ENCODE measurements at regions not wholly inside any gene's neighbourhood (a gene's known extent, or its start where the extent isn't known, plus 50 kb on each side); places are given as distances from the start of the nearest gene placed in this dataset.

GRCh38 chr5:4188704-4189103 is 593.1 kb downstream of the IRX1 start:
- no peak for DNase-seq (ENCODE audit: low read depth in 2 of 2)

- no peak for DNase-seq (ENCODE audit: low read depth in 2 of 2)
Observed at GRCh38 chr5:4189317-4189716, 593.7 kb downstream of the IRX1 start.

- no peak for DNase-seq (ENCODE audit: low read depth in 2 of 2)
Observed at GRCh38 chr5:4191041-4191440, 595.4 kb downstream of the IRX1 start.

GRCh38 chr5:4191703-4192102 is 596.1 kb downstream of the IRX1 start:
- DNase-seq (ENCODE audit: low read depth in 2 of 2) = no peak

- DNase-seq (ENCODE audit: low read depth in 2 of 2) = no peak
Observed at GRCh38 chr5:4192111-4192510, 596.5 kb downstream of the IRX1 start.

GRCh38 chr5:4196744-4197143 is 601.1 kb downstream of the IRX1 start:
- no peak for DNase-seq (ENCODE audit: low read depth in 2 of 2)

- no peak for DNase-seq (ENCODE audit: low read depth in 2 of 2)
Observed at GRCh38 chr5:4197151-4197550, 601.5 kb downstream of the IRX1 start.

- DNase-seq (ENCODE audit: low read depth in 2 of 2) = no peak
Observed at GRCh38 chr5:4198461-4198860, 602.8 kb downstream of the IRX1 start.

GRCh38 chr5:4199049-4199841 is 603.6 kb downstream of the IRX1 start:
- DNase-seq (ENCODE audit: low read depth in 2 of 2) = no peak

GRCh38 chr5:4203146-4203545 is 607.5 kb downstream of the IRX1 start:
- no peak for DNase-seq (ENCODE audit: low read depth in 2 of 2)

- no peak for DNase-seq (ENCODE audit: low read depth in 2 of 2)
Observed at GRCh38 chr5:4204276-4205141, 608.9 kb downstream of the IRX1 start.

- no peak for DNase-seq (ENCODE audit: low read depth in 2 of 2)
Observed at GRCh38 chr5:4205398-4205797, 609.8 kb downstream of the IRX1 start.

- no peak for DNase-seq (ENCODE audit: low read depth in 2 of 2)
Observed at GRCh38 chr5:4206127-4206526, 610.5 kb downstream of the IRX1 start.

GRCh38 chr5:4207486-4207885 is 611.9 kb downstream of the IRX1 start:
- no peak for DNase-seq (ENCODE audit: low read depth in 2 of 2)

GRCh38 chr5:4208537-4208936 is 612.9 kb downstream of the IRX1 start:
- DNase-seq (ENCODE audit: low read depth in 2 of 2) = no peak

GRCh38 chr5:4208996-4209395 is 613.4 kb downstream of the IRX1 start:
- no peak for DNase-seq (ENCODE audit: low read depth in 2 of 2)

- DNase-seq (ENCODE audit: low read depth in 2 of 2) = no peak
Observed at GRCh38 chr5:4212071-4212739, 616.6 kb downstream of the IRX1 start.

GRCh38 chr5:4212981-4213819 is 617.6 kb downstream of the IRX1 start:
- DNase-seq (ENCODE audit: low read depth in 2 of 2) = no peak

- no peak for DNase-seq (ENCODE audit: low read depth in 2 of 2)
Observed at GRCh38 chr5:4215143-4215542, 619.5 kb downstream of the IRX1 start.

GRCh38 chr5:4216142-4216541 is 620.5 kb downstream of the IRX1 start:
- DNase-seq (ENCODE audit: low read depth in 2 of 2) = no peak

- DNase-seq (ENCODE audit: low read depth in 2 of 2) = no peak
Observed at GRCh38 chr5:4220016-4220415, 624.4 kb downstream of the IRX1 start.
